ENCODE measurements at regions not wholly inside any gene's neighbourhood (a gene's known extent, or its start where the extent isn't known, plus 50 kb on each side); places are given as distances from the start of the nearest gene placed in this dataset.

DNA sequence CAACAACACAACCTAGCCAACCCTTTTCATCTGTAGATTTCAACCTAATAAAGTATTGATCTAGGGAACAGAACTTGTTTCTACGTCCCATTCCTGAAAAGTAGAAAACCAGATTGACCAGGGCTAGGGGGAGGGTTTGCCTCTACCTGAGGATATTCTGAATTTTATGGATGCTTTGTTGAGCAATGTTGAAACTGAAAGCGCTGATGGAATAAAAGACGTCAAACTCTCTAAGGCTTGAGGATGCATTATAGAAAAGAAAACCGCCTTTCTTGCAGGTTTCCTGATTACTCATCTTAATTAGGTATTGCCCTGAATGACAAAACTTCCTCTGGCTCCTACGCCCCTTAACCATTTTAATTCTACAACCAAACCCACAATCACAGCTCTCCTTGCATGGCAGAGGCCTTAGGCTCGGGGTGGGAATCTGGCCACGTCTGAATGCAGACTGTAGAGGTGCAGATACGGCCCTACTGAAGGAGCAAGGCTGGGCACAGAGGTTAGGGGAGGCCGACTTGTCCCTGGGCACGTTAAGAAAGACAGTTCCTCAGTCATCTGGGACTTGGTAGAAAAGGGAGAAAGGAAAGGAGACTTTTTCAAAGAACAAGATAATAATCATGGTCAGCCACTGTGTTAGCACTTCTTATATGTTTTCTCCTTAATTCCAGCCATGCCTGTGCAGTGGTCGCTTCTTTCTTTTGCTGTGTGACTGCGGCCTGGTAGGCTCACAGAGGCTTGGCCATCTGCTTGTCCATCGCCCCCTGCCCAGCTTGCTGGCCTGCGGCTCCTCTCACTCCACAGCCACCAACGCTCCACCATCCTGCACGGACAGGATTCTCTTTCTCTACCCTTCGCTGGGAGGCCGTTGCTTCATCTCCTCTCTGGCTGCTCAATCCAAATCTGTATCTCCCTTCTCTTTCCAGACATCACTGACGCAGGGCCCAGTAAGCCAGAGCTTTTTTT lies 209.5 kb downstream of the VAPA start:
- Mint-ChIP-seq H3K36me3 (ENCODE audit: unreplicated experiment) (peaks cover 5% of the 10 kb centered on the region), H3K4me3 (ENCODE audit: unreplicated experiment) (no peak overlapping the region), H3K9me3 (ENCODE audit: unreplicated experiment) (peaks cover 3% of the 10 kb centered on the region), H3K27ac (ENCODE audit: unreplicated experiment) (no peak overlapping the region), H3K4me1 (ENCODE audit: low read depth, unreplicated experiment) (peaks cover 38% of the 10 kb centered on the region), H3K27me3 (ENCODE audit: unreplicated experiment) (peaks cover 3% of the 10 kb centered on the region)
- TF ChIP-seq, protein P1, sequence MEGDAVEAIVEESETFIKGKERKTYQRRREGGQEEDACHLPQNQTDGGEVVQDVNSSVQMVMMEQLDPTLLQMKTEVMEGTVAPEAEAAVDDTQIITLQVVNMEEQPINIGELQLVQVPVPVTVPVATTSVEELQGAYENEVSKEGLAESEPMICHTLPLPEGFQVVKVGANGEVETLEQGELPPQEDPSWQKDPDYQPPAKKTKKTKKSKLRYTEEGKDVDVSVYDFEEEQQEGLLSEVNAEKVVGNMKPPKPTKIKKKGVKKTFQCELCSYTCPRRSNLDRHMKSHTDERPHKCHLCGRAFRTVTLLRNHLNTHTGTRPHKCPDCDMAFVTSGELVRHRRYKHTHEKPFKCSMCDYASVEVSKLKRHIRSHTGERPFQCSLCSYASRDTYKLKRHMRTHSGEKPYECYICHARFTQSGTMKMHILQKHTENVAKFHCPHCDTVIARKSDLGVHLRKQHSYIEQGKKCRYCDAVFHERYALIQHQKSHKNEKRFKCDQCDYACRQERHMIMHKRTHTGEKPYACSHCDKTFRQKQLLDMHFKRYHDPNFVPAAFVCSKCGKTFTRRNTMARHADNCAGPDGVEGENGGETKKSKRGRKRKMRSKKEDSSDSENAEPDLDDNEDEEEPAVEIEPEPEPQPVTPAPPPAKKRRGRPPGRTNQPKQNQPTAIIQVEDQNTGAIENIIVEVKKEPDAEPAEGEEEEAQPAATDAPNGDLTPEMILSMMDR (IDR thresholded peaks at IDR 0.05; ENCODE audit: partially characterized antibody, unreplicated experiment) = no peak
- no peak for DNase-seq

DNA sequence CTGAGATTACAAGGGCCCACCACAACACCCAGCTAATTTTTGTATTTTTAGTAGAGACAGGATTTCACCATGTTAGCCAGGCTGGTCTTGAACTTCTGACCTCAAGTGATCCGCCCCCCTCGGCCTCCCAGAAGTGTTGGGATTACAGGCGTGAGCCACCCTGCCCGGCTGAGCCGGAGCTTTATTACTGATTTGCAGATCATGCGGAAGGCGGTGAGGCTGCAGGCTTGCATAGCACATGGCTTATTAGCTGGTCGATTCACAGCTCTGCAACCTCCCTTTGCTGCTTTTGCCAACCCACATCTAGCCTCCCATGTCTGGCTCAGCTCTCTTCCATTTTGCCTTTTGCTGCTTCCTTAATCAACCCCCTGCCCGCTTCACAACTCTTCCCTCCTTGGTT lies 210.3 kb downstream of the VAPA start:
- Mint-ChIP-seq H3K36me3 (ENCODE audit: unreplicated experiment) (no peaks in the 10 kb centered on the region), H3K27me3 (ENCODE audit: unreplicated experiment) (peaks cover 3% of the 10 kb centered on the region), H3K9me3 (ENCODE audit: unreplicated experiment) (no peaks in the 10 kb centered on the region), H3K27ac (ENCODE audit: unreplicated experiment) (no peak overlapping the region), H3K4me3 (ENCODE audit: unreplicated experiment) (no peak overlapping the region), H3K4me1 (ENCODE audit: low read depth, unreplicated experiment) (peaks cover 38% of the 10 kb centered on the region)
- no peak for DNase-seq
- TF ChIP-seq, protein P1 (IDR thresholded peaks at IDR 0.05; ENCODE audit: partially characterized antibody, unreplicated experiment) = no peak

DNA sequence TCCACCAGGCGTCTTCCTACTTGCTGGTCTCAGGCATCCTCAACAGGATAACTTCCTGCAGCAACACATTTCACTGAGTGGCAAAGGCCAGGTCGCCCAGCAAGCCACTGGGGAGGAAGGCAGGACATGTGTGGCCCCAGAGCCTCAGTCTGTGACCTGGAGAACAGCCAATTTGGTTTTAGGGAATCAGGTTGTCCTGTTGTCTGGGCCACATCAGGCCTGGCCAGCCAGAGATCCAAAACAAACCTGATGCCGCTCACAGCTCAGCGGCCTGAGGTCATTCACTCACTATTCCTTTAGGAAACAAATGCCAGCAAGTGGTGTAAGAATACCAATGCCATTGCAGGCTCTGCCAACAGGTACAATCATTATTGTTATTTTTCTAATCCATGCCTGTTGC lies 210.7 kb downstream of the VAPA start:
- no peaks in the 10 kb centered on the region for H3K9me3 Mint-ChIP-seq (ENCODE audit: unreplicated experiment)
- H3K36me3 Mint-ChIP-seq (ENCODE audit: unreplicated experiment) = no peaks in the 10 kb centered on the region
- H3K27ac Mint-ChIP-seq (ENCODE audit: unreplicated experiment) = no peak overlapping the region
- TF ChIP-seq, protein P1 (IDR thresholded peaks at IDR 0.05; ENCODE audit: partially characterized antibody, unreplicated experiment) = no peak
- no peak overlapping the region for H3K4me3 Mint-ChIP-seq (ENCODE audit: unreplicated experiment)
- H3K27me3 Mint-ChIP-seq (ENCODE audit: unreplicated experiment) = peaks cover 3% of the 10 kb centered on the region
- peaks cover 39% of the 10 kb centered on the region for H3K4me1 Mint-ChIP-seq (ENCODE audit: low read depth, unreplicated experiment)
- no peak for DNase-seq

DNA sequence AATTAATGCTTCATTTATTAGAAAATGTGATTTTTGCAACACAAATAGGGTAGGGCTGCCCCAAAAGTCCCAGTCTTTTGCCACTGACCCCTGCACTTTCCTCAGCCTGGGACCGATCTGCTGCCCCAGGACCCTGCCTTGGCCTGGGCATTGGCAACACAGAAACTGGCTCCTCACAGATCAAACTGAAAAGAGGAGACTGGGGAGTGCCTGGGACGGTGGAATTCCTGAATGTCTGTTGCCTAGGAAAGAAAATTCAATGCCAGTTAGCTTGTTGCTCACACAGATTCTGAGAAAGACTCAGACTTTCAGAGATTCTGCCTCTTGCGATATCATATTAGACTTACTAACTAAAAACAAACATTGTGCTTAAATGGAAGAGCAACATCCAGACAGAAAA lies 211.2 kb downstream of the VAPA start:
- Mint-ChIP-seq H3K4me3 (ENCODE audit: unreplicated experiment) (no peak overlapping the region), H3K9me3 (ENCODE audit: unreplicated experiment) (no peaks in the 10 kb centered on the region), H3K27me3 (ENCODE audit: unreplicated experiment) (peaks cover 3% of the 10 kb centered on the region), H3K27ac (ENCODE audit: unreplicated experiment) (no peak overlapping the region), H3K36me3 (ENCODE audit: unreplicated experiment) (no peaks in the 10 kb centered on the region), H3K4me1 (ENCODE audit: low read depth, unreplicated experiment) (peaks cover 37% of the 10 kb centered on the region)
- TF ChIP-seq, protein P1 (IDR thresholded peaks at IDR 0.05; ENCODE audit: partially characterized antibody, unreplicated experiment) = no peak
- no peak for DNase-seq

DNA sequence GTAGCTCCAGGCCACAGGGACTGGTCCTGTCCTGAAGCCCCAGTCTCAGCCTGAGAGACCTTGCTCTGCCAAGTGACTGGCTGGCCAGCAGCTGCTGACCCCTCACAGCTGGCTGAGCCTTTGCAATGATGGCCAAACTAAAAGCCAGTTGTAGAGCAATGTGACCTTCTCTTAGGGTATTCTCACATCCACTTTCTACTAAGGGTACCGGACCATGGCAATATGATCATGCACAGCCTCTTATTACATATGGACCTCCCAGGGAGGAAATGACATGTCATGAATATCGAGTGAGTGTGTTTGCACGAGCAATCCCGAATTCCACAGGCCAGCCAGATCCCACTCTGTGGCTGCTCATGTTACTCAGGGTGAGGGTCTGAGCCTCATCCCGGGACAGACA lies 213.9 kb downstream of the VAPA start:
- DNase-seq = no peak
- H3K4me3 Mint-ChIP-seq (ENCODE audit: unreplicated experiment) = no peak overlapping the region
- H3K27ac Mint-ChIP-seq (ENCODE audit: unreplicated experiment) = no peak overlapping the region
- H3K9me3 Mint-ChIP-seq (ENCODE audit: unreplicated experiment) = no peaks in the 10 kb centered on the region
- TF ChIP-seq, protein P1 (IDR thresholded peaks at IDR 0.05; ENCODE audit: partially characterized antibody, unreplicated experiment) = no peak
- peaks cover 18% of the 10 kb centered on the region for H3K4me1 Mint-ChIP-seq (ENCODE audit: low read depth, unreplicated experiment)
- no peaks in the 10 kb centered on the region for H3K36me3 Mint-ChIP-seq (ENCODE audit: unreplicated experiment)
- peaks cover 3% of the 10 kb centered on the region for H3K27me3 Mint-ChIP-seq (ENCODE audit: unreplicated experiment)

Data from glutamatergic neuron (in vitro differentiated cells).